Omental fat pad (tissue), 3 donors: ENCODE measurements at regions not wholly inside any gene's neighbourhood (a gene's known extent, or its start where the extent isn't known, plus 50 kb on each side); places are given as distances from the start of the nearest gene placed in this dataset.

Experiments used
- ATAC-seq: fragments of 150-250 bp; one replicate; pipeline ENCODE4 v1.9.1; 2016; ENCODE audit warnings: mild to moderate bottlenecking, moderate library complexity; ENCODE audit not compliant: low FRiP score
- DNase-seq: peaks from one replicate; pipeline ENCODE4 v3.0.0-alpha.2; 2019; ENCODE audit warnings: low spot score
- CTCF ChIP-seq, 3 donors: fragments of 450-650 bp; IDR thresholded peaks; one replicate each; pipeline ENCODE4 v1.5.1; 2016 to 2017; ENCODE audit warnings: antibody characterized with exemption in 3 of 3, mild to moderate bottlenecking in 3 of 3, moderate library complexity in 2 of 3

- no peak for TF ChIP-seq CTCF (IDR thresholded peaks at IDR 0.05)
- ATAC-seq (no peak), DNase-seq (no peak)
Observed at GRCh38 chr7:31398815-31399214, 58.3 kb upstream of the NEUROD6 start.

GRCh38 chr7:31407178-31407676 lies 66.7 kb upstream of the NEUROD6 start:
- DNase-seq (no peak), ATAC-seq (no peak)
- TF ChIP-seq CTCF (IDR thresholded peaks at IDR 0.05), result no peak

- peak; percentile 51 for ATAC-seq
- DNase-seq, result no peak
Observed at GRCh38 chr7:31408140-31408729, 67.7 kb upstream of the NEUROD6 start.

GRCh38 chr7:31410265-31410664 lies 69.7 kb upstream of the NEUROD6 start:
- ATAC-seq (no peak), DNase-seq (no peak)
- no peak for TF ChIP-seq CTCF (IDR thresholded peaks at IDR 0.05)

More at GRCh38 chr7:31408140-31408729, 67.7 kb upstream of the NEUROD6 start:
- no peak for TF ChIP-seq CTCF (IDR thresholded peaks at IDR 0.05)

- DNase-seq (no peak), ATAC-seq (no peak)
- TF ChIP-seq CTCF (IDR thresholded peaks at IDR 0.05), result no peak
Observed at GRCh38 chr7:31411416-31411815, 70.9 kb upstream of the NEUROD6 start.

GRCh38 chr7:31413766-31414165 lies 73.2 kb upstream of the NEUROD6 start:
- no peak for DNase-seq
- ATAC-seq, result no peak
- TF ChIP-seq CTCF (IDR thresholded peaks at IDR 0.05), result no peak

- no peak for ATAC-seq
- TF ChIP-seq CTCF (IDR thresholded peaks at IDR 0.05), result no peak
Observed at GRCh38 chr7:31416381-31416870, 75.9 kb upstream of the NEUROD6 start.

More at GRCh38 chr7:31416381-31416870, 75.9 kb upstream of the NEUROD6 start:
- DNase-seq, result no peak
